Liver (tissue), 8 donors: ENCODE measurements at regions not wholly inside any gene's neighbourhood (a gene's known extent, or its start where the extent isn't known, plus 50 kb on each side); places are given as distances from the start of the nearest gene placed in this dataset.

Source experiments
- DNase-seq: peaks from one replicate; pipeline ENCODE4 v3.0.0-alpha.2; 2017; ENCODE audit warnings: low spot score
- H3K27ac ChIP-seq, 2 donors: one replicate each; pipeline ENCODE4 v1.7.0; 2013; ENCODE audit warnings: inconsistent platforms in 2 of 2, low read length in 2 of 2, control low read depth in 1 of 2, low read depth in 1 of 2, mild to moderate bottlenecking in 1 of 2
- H3K27me3 ChIP-seq, 4 donors: one replicate each; pipeline versions ENCODE4 v1.6.1 to v1.7.0; 2013; ENCODE audit warnings: low read length in 3 of 4, inconsistent platforms in 1 of 4, mild to moderate bottlenecking in 1 of 4, moderate library complexity in 1 of 4; ENCODE audit not compliant: control insufficient read depth in 4 of 4, insufficient read depth in 4 of 4
- H3K36me3 ChIP-seq, 4 donors: one replicate each; pipeline versions ENCODE4 v1.6.1 to v1.7.0; 2013; ENCODE audit warnings: low read length in 3 of 4, mild to moderate bottlenecking in 3 of 4, low read depth in 1 of 4, moderate library complexity in 1 of 4; ENCODE audit not compliant: control insufficient read depth in 4 of 4, insufficient read depth in 3 of 4
- H3K4me1 ChIP-seq, 4 donors: one replicate each; pipeline versions ENCODE4 v1.6.1 to v1.7.0; 2013; ENCODE audit warnings: low read length in 3 of 4, mild to moderate bottlenecking in 3 of 4, moderate library complexity in 1 of 4; ENCODE audit not compliant: control insufficient read depth in 4 of 4, insufficient read depth in 4 of 4
- H3K4me3 ChIP-seq, 3 donors: one replicate each; pipeline versions ENCODE4 v1.6.1 to v1.7.0; 2013; ENCODE audit warnings: low read length in 3 of 3, control low read depth in 1 of 3, low read depth in 1 of 3, mild to moderate bottlenecking in 1 of 3
- H3K9ac ChIP-seq, 2 donors: one replicate each; pipeline ENCODE4 v1.7.0; 2013; ENCODE audit warnings: low read length in 2 of 2, mild to moderate bottlenecking in 2 of 2, moderate library complexity in 2 of 2, control low read depth in 1 of 2, low read depth in 1 of 2
- H3K9me3 ChIP-seq, 4 donors: one replicate each; pipeline versions ENCODE4 v1.6.1 to v1.7.0; 2013; ENCODE audit warnings: low read length in 3 of 4; ENCODE audit not compliant: control insufficient read depth in 4 of 4
- ATF3 ChIP-seq: IDR thresholded peaks from 2 replicates; pipeline ENCODE4 v1.6.1; 2016; ENCODE audit warnings: antibody characterized with exemption
- CTCF ChIP-seq: fragments of 150-350 bp; IDR thresholded peaks from 2 replicates; pipeline ENCODE4 v1.5.1; 2017; ENCODE audit warnings: improper control_type of control experiment, low read depth, low read length; ENCODE audit not compliant: missing input control
- EGR1 ChIP-seq, 2 donors: IDR thresholded peaks; 2 replicates each; pipeline ENCODE4 v1.6.1; 2016 to 2018; ENCODE audit warnings: antibody characterized with exemption in 2 of 2, low read depth in 2 of 2
- FOXA1 ChIP-seq: IDR thresholded peaks from 2 replicates; pipeline ENCODE4 v1.6.1; 2016; ENCODE audit warnings: antibody characterized with exemption
- FOXA2 ChIP-seq: IDR thresholded peaks from 2 replicates; pipeline ENCODE4 v1.6.1; 2016; ENCODE audit warnings: antibody characterized with exemption
- GABPA ChIP-seq, 2 donors: IDR thresholded peaks in 1 of 2; conservative IDR thresholded peaks in 1 of 2; 2 replicates each; pipeline ENCODE4 v1.6.1; 2016; ENCODE audit warnings: antibody characterized with exemption in 2 of 2, mild to moderate bottlenecking in 1 of 2, moderate library complexity in 1 of 2
- HNF4G ChIP-seq: IDR thresholded peaks from 2 replicates; pipeline ENCODE4 v1.6.1; 2016; ENCODE audit warnings: antibody characterized with exemption
- JUND ChIP-seq, 2 donors: IDR thresholded peaks; 2 replicates each; pipeline ENCODE4 v1.6.1; 2016; ENCODE audit warnings: antibody characterized with exemption in 2 of 2
- MAX ChIP-seq: IDR thresholded peaks from 2 replicates; pipeline ENCODE4 v1.6.1; 2016; ENCODE audit warnings: antibody characterized with exemption
- NR2F2 ChIP-seq: IDR thresholded peaks from 2 replicates; pipeline ENCODE4 v1.6.1; 2016; ENCODE audit warnings: antibody characterized with exemption
- RAD21 ChIP-seq, 2 donors: IDR thresholded peaks; 2 replicates each; pipeline ENCODE4 v1.6.1; 2016; ENCODE audit warnings: antibody characterized with exemption in 2 of 2, mild to moderate bottlenecking in 2 of 2
- REST ChIP-seq: IDR thresholded peaks from 2 replicates; pipeline ENCODE4 v1.6.1; 2016; ENCODE audit warnings: antibody characterized with exemption, mild to moderate bottlenecking
- RXRA ChIP-seq, 2 donors: IDR thresholded peaks; 2 replicates each; pipeline ENCODE4 v1.6.1; 2017 to 2018; ENCODE audit warnings: antibody characterized with exemption in 2 of 2, mild to moderate bottlenecking in 1 of 2
- SP1 ChIP-seq: IDR thresholded peaks from 2 replicates; pipeline ENCODE4 v1.6.1; 2018; ENCODE audit warnings: antibody characterized with exemption, mild to moderate bottlenecking
- TAF1 ChIP-seq: conservative IDR thresholded peaks from 2 replicates; pipeline ENCODE4 v1.6.1; 2016; ENCODE audit warnings: antibody characterized with exemption, mild to moderate bottlenecking
- ZBTB33 ChIP-seq: IDR thresholded peaks from 2 replicates; pipeline ENCODE4 v1.6.1; 2016; ENCODE audit warnings: antibody characterized with exemption
- WGBS: extraction: QIAGEN DNeasy Blood & Tissue Kit; methylation state at CpG from one replicate; pipeline ENCODE4 v1.1.7; 2013; 5-methylcytosine and 5-hydroxymethylcytosine counted together
- donor health status: healthy.
- donor health status: healthy.
- donor health status: healthy.
- donor health status: healthy.
- donor health status: healthy.

- 75% methylated on average over 4 of the region's 4 CpGs for WGBS
These were observed 456.5 kb upstream of the LMO3 start for GRCh38 chr12:17062267-17063036.

More at GRCh38 chr12:17062267-17063036, 456.5 kb upstream of the LMO3 start:
- Histone ChIP-seq H3K4me1 (no peaks in the 10 kb centered on the region), H3K9me3 (no peaks in the 10 kb centered on the region), H3K36me3 (no peaks in the 10 kb centered on the region), H3K4me3 (no peak overlapping the region), H3K9ac (no peak overlapping the region), H3K27ac (no peak overlapping the region), H3K27me3 (no peaks in the 10 kb centered on the region)
- TF ChIP-seq GABPA (IDR thresholded peaks at IDR 0.05 in 1 of 2, conservative IDR thresholded peaks at IDR 0.05 in 1 of 2) = no peak
- no peak for TF ChIP-seq EGR1 (IDR thresholded peaks at IDR 0.05; ENCODE audit: low read depth in 2 of 2)
- TF ChIP-seq RAD21 (IDR thresholded peaks at IDR 0.05) = no peak
- TF ChIP-seq TAF1 = no peak
- TF ChIP-seq ZBTB33 = no peak
- no peak for TF ChIP-seq NR2F2
- no peak for TF ChIP-seq RXRA (IDR thresholded peaks at IDR 0.05)
- no peak for TF ChIP-seq SP1
- no peak for TF ChIP-seq CTCF
- TF ChIP-seq REST = no peak
- TF ChIP-seq FOXA1 = no peak
- TF ChIP-seq JUND (IDR thresholded peaks at IDR 0.05) = no peak
- TF ChIP-seq ATF3 = no peak
- TF ChIP-seq MAX = no peak
- no peak for TF ChIP-seq FOXA2
- TF ChIP-seq HNF4G = no peak
- no peak for DNase-seq
